ENCODE measurements at regions not wholly inside any gene's neighbourhood (a gene's known extent, or its start where the extent isn't known, plus 50 kb on each side); places are given as distances from the start of the nearest gene placed in this dataset.

- no peaks in the 10 kb centered on the region for H3K79me2 ChIP-seq (ENCODE audit: insufficient read depth, low read length)
- no peak for TF ChIP-seq CTCF (IDR thresholded peaks at IDR 0.05; ENCODE audit: insufficient read depth, low read length, poor library complexity, severe bottlenecking)
- TF ChIP-seq EZH2phosphoT487 (conservative IDR thresholded peaks at IDR 0.05; ENCODE audit: low read length) = no peak
- H4K20me1 ChIP-seq (ENCODE audit: low read depth, low read length) = no peaks in the 10 kb centered on the region
- H3K9ac ChIP-seq (ENCODE audit: low read length) = no peak overlapping the region
- H3F3A ChIP-seq (ENCODE audit: insufficient read depth) = no peaks in the 10 kb centered on the region
- no peak overlapping the region for H3K4me3 ChIP-seq (ENCODE audit: insufficient read depth, low read length, poor library complexity, severe bottlenecking)
- H3K27me3 ChIP-seq (ENCODE audit: low read length) = no peaks in the 10 kb centered on the region
- H3K9me2 ChIP-seq (replicated peaks; ENCODE audit: insufficient read depth, low read length) = no peaks in the 10 kb centered on the region
- H3K27ac ChIP-seq (ENCODE audit: low read depth, low read length) = no peak overlapping the region
- no peak overlapping the region for H3K4me2 ChIP-seq (ENCODE audit: low read depth, low read length, poor library complexity, severe bottlenecking)
- no peak overlapping the region for H2AFZ ChIP-seq (ENCODE audit: low read depth, low read length, severe bottlenecking)
- no peaks in the 10 kb centered on the region for H3K9me3 ChIP-seq (ENCODE audit: insufficient read depth, low read length)
- no peaks in the 10 kb centered on the region for H3K36me3 ChIP-seq (ENCODE audit: low read length)
Observed at GRCh38 chr4:20505927-20506326, 194.3 kb upstream of the PACRGL start.

GRCh38 chr4:20506827-20507226 is 193.4 kb upstream of the PACRGL start:
- no peaks in the 10 kb centered on the region for H3K9me3 ChIP-seq (ENCODE audit: insufficient read depth, low read length)
- H3K9ac ChIP-seq (ENCODE audit: low read length) = no peak overlapping the region

GRCh38 chr4:20509315-20509714 is 190.9 kb upstream of the PACRGL start:
- Histone ChIP-seq H3K4me3 (ENCODE audit: insufficient read depth, low read length, poor library complexity, severe bottlenecking) (no peak overlapping the region), H3K9me2 (replicated peaks; ENCODE audit: insufficient read depth, low read length) (no peaks in the 10 kb centered on the region), H4K20me1 (ENCODE audit: low read depth, low read length) (no peaks in the 10 kb centered on the region), H3K9me3 (ENCODE audit: insufficient read depth, low read length) (no peaks in the 10 kb centered on the region), H3F3A (ENCODE audit: insufficient read depth) (no peaks in the 10 kb centered on the region), H3K36me3 (ENCODE audit: low read length) (no peaks in the 10 kb centered on the region), H3K79me2 (ENCODE audit: insufficient read depth, low read length) (no peaks in the 10 kb centered on the region), H3K27me3 (ENCODE audit: low read length) (no peaks in the 10 kb centered on the region), H3K4me2 (ENCODE audit: low read depth, low read length, poor library complexity, severe bottlenecking) (no peak overlapping the region), H2AFZ (ENCODE audit: low read depth, low read length, severe bottlenecking) (no peak overlapping the region), H3K9ac (ENCODE audit: low read length) (no peak overlapping the region), H3K27ac (ENCODE audit: low read depth, low read length) (no peak overlapping the region)
- no peak for TF ChIP-seq EZH2phosphoT487 (conservative IDR thresholded peaks at IDR 0.05; ENCODE audit: low read length)
- no peak for TF ChIP-seq CTCF (IDR thresholded peaks at IDR 0.05; ENCODE audit: insufficient read depth, low read length, poor library complexity, severe bottlenecking)

More at GRCh38 chr4:20506827-20507226, 193.4 kb upstream of the PACRGL start:
- Histone ChIP-seq H3K4me3 (ENCODE audit: insufficient read depth, low read length, poor library complexity, severe bottlenecking) (no peak overlapping the region), H3K4me2 (ENCODE audit: low read depth, low read length, poor library complexity, severe bottlenecking) (no peak overlapping the region), H3K36me3 (ENCODE audit: low read length) (no peaks in the 10 kb centered on the region), H3F3A (ENCODE audit: insufficient read depth) (no peaks in the 10 kb centered on the region), H3K79me2 (ENCODE audit: insufficient read depth, low read length) (no peaks in the 10 kb centered on the region), H3K27me3 (ENCODE audit: low read length) (no peaks in the 10 kb centered on the region), H2AFZ (ENCODE audit: low read depth, low read length, severe bottlenecking) (no peak overlapping the region), H4K20me1 (ENCODE audit: low read depth, low read length) (no peaks in the 10 kb centered on the region), H3K27ac (ENCODE audit: low read depth, low read length) (no peak overlapping the region), H3K9me2 (replicated peaks; ENCODE audit: insufficient read depth, low read length) (no peaks in the 10 kb centered on the region)
- no peak for TF ChIP-seq EZH2phosphoT487 (conservative IDR thresholded peaks at IDR 0.05; ENCODE audit: low read length)
- TF ChIP-seq CTCF (IDR thresholded peaks at IDR 0.05; ENCODE audit: insufficient read depth, low read length, poor library complexity, severe bottlenecking) = no peak
